Natural killer cell (primary cell): ENCODE measurements at regions not wholly inside any gene's neighbourhood (a gene's known extent, or its start where the extent isn't known, plus 50 kb on each side); places are given as distances from the start of the nearest gene placed in this dataset.

Source experiments
- ATAC-seq, 3 donors: fragments of 150-1000 bp in 2 of 3; fragments of 200-7000 bp in 1 of 3; cut with Tn5 transposase; 1 replicate in 1 of 3; 2 replicates in 2 of 3; pipeline ENCODE4 v1.10.0; 2021; ENCODE audit warnings: mild to moderate bottlenecking in 2 of 3, moderate library complexity in 2 of 3
- DNase-seq, 2 donors: peaks; one replicate each; pipeline versions ENCODE4 v3.0.0 to v3.0.0-alpha.2; 2013 to 2021; ENCODE audit warnings: mixed read lengths in 1 of 2
- H3K27ac ChIP-seq: one replicate; pipeline ENCODE4 v1.5.1; 2013; ENCODE audit warnings: mild to moderate bottlenecking, low read length
- H3K27me3 ChIP-seq: one replicate; pipeline ENCODE4 v1.6.1; 2013; ENCODE audit warnings: low read length; ENCODE audit not compliant: control insufficient read depth, insufficient read depth
- H3K36me3 ChIP-seq: one replicate; pipeline ENCODE4 v1.6.1; 2013; ENCODE audit warnings: low read length; ENCODE audit not compliant: control insufficient read depth, insufficient read depth
- H3K4me1 ChIP-seq: one replicate; pipeline ENCODE4 v1.6.1; 2013; ENCODE audit warnings: low read length; ENCODE audit not compliant: control insufficient read depth, insufficient read depth
- H3K4me3 ChIP-seq: one replicate; pipeline ENCODE4 v1.5.1; 2013; ENCODE audit warnings: low read length
- H3K9me3 ChIP-seq: one replicate; pipeline ENCODE4 v1.6.1; 2013; ENCODE audit warnings: low read length; ENCODE audit not compliant: control insufficient read depth, insufficient read depth
- H3K27ac Mint-ChIP-seq, 2 donors: one replicate each; pipeline ENCODE4 v1.8.0; 2022; ENCODE audit warnings: mild to moderate bottlenecking in 2 of 2, mixed read lengths in 2 of 2, moderate library complexity in 1 of 2
- H3K27me3 Mint-ChIP-seq, 2 donors: one replicate each; pipeline ENCODE4 v1.8.0; 2022; ENCODE audit warnings: low read depth in 2 of 2, mixed read lengths in 2 of 2
- H3K36me3 Mint-ChIP-seq: one replicate; pipeline ENCODE4 v1.8.0; 2022; ENCODE audit warnings: mixed read lengths
- H3K4me1 Mint-ChIP-seq, 2 donors: one replicate each; pipeline ENCODE4 v1.8.0; 2022; ENCODE audit warnings: mixed read lengths in 2 of 2
- H3K4me3 Mint-ChIP-seq: one replicate; pipeline ENCODE4 v1.8.0; 2022; ENCODE audit warnings: mild to moderate bottlenecking, moderate library complexity, mixed read lengths
- H3K9me3 Mint-ChIP-seq, 2 donors: one replicate each; pipeline ENCODE4 v1.8.0; 2022; ENCODE audit warnings: mixed read lengths in 2 of 2
- CTCF ChIP-seq: fragments of 200-600 bp; IDR thresholded peaks from one replicate; pipeline ENCODE4 v1.8.0; 2022; ENCODE audit warnings: antibody characterized with exemption
- WGBS: methylation state at CpG from one replicate; pipeline ENCODE4 v1.1.7; 2013; ENCODE audit warnings: missing lambda C conversion rate; ENCODE audit not compliant: insufficient coverage; 5-methylcytosine and 5-hydroxymethylcytosine counted together
- intact Hi-C: fragments of 100-400 bp; cut with micrococcal nuclease; formaldehyde crosslinking; loops from one replicate; pipeline ENCODE4 v1.14.2; 2022

DNA sequence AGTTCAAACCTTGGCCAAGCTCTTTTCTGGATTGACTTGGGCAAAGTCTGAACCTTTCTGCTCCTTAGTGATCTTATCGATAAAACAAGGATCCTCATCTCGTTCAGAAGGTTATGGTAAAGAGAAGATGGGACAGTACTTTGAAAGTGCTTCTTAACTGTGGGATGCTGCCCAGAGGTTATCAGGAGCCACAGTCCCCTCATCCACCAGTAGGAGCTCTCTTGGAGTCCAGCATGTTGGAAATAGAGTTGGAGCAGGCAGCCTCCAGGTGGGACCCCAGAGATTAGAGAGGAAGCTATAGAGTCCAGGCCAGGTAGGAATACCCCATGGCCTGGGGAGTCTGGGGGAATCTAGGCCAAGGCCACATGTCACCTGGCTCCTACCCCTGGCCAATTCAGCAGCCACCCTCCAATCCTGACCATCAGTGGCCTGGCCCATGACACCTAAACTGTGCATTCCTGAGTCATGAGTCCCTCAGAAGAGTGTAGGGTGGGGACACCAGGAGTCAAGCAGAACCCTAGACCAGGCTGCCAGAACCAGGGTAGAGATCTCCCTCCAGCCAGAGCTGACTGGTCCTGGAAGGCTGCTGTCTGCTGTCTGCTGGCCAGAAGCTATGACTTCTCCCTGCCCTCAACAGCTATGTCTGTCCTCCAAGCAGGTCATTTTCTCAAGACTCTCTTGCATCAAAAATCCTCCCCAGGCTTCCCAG is 144.3 kb downstream of the AIPL1 start:
- ATAC-seq (no peak), DNase-seq (no peak)
- intact Hi-C loops = no loop called here
- no peak overlapping the region for H3K4me3 ChIP-seq
- H3K27ac ChIP-seq = no peak overlapping the region
- H3K9me3 Mint-ChIP-seq = no peaks in the 10 kb centered on the region
- H3K4me1 ChIP-seq = no peaks in the 10 kb centered on the region
- H3K4me3 Mint-ChIP-seq = no peak overlapping the region
- H3K9me3 ChIP-seq = no peaks in the 10 kb centered on the region
- no peak overlapping the region for H3K27ac Mint-ChIP-seq
- no peaks in the 10 kb centered on the region for H3K4me1 Mint-ChIP-seq
- H3K27me3 ChIP-seq = no peaks in the 10 kb centered on the region
- 88% methylated on average over 2 of the region's 2 CpGs for WGBS
- H3K36me3 ChIP-seq = no peaks in the 10 kb centered on the region
- H3K27me3 Mint-ChIP-seq = peaks cover 0 to 29% of the 10 kb centered on the region in 2 donors
- TF ChIP-seq CTCF = no peak
- no peaks in the 10 kb centered on the region for H3K36me3 Mint-ChIP-seq

DNA sequence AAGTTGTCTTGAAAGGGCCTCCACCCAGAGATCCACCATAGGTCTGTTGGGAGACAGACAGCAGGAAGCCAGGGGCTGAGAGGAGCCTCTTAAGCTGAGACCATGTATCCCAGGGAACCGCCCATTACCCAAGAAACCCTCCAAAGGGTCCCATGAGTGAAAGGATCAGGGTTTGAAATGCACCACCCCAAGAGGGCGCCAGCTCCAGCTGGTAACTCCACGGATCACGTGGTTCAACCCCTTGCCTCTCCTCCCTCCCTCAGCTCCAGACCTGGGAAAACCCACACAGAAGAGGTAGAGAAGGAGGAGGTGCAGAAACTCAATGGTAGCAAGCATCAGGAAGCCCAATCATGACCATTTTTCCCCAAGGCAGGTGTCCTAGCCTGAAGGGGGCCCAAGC is 148.7 kb downstream of the AIPL1 start:
- Mint-ChIP-seq H3K4me1 (no peaks in the 10 kb centered on the region), H3K36me3 (no peaks in the 10 kb centered on the region), H3K27ac (no peak overlapping the region), H3K4me3 (no peak overlapping the region), H3K9me3 (no peaks in the 10 kb centered on the region), H3K27me3 (no peaks in the 10 kb centered on the region)
- H3K4me1 ChIP-seq = no peaks in the 10 kb centered on the region
- H3K36me3 ChIP-seq = no peaks in the 10 kb centered on the region
- H3K27me3 ChIP-seq = no peaks in the 10 kb centered on the region
- ATAC-seq (no peak), DNase-seq (no peak)
- no peaks in the 10 kb centered on the region for H3K9me3 ChIP-seq
- no peak for TF ChIP-seq CTCF
- intact Hi-C loops = no loop called here
- 87% methylated on average over 2 of the region's 4 CpGs for WGBS
- no peak overlapping the region for H3K4me3 ChIP-seq
- no peak overlapping the region for H3K27ac ChIP-seq

DNA sequence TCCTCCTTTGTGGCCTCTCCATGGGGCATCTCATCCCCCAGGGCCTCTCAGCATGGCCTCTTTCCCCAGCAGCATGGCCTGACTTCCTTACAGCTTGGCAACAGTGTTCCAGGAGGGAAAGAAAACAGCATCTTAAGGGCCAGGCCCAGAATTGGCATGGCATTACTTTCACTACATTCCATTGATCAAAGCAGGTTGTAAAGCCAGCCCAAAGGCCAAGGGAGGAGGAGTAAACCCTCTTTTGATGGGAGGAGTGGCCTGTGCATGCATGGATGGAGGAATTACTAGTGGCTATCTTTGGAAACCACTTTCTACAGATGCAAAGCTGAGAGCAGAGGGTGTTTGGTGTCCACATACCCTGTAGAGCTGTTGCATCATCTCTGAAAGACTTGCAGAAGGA is 149.4 kb downstream of the AIPL1 start:
- H3K27me3 ChIP-seq = no peaks in the 10 kb centered on the region
- intact Hi-C loops = no loop called here
- no peaks in the 10 kb centered on the region for H3K9me3 ChIP-seq
- no peak overlapping the region for H3K27ac ChIP-seq
- no peak for TF ChIP-seq CTCF
- Mint-ChIP-seq H3K36me3 (no peaks in the 10 kb centered on the region), H3K27me3 (peaks cover 0 to 6% of the 10 kb centered on the region in 2 donors), H3K27ac (no peak overlapping the region), H3K4me3 (no peak overlapping the region), H3K9me3 (no peaks in the 10 kb centered on the region), H3K4me1 (no peaks in the 10 kb centered on the region)
- H3K4me3 ChIP-seq = no peak overlapping the region
- H3K4me1 ChIP-seq = no peaks in the 10 kb centered on the region
- DNase-seq (no peak), ATAC-seq (no peak)
- no peaks in the 10 kb centered on the region for H3K36me3 ChIP-seq

GRCh38 chr17:6279659-6280058 is 155.3 kb downstream of the AIPL1 start:
- H3K27me3 ChIP-seq = no peaks in the 10 kb centered on the region
- H3K27ac ChIP-seq = no peak overlapping the region
- H3K36me3 ChIP-seq = no peaks in the 10 kb centered on the region
- 53% methylated on average over 7 of the region's 7 CpGs for WGBS
- Mint-ChIP-seq H3K27ac (no peak overlapping the region), H3K4me1 (no peaks in the 10 kb centered on the region), H3K36me3 (no peaks in the 10 kb centered on the region), H3K9me3 (no peaks in the 10 kb centered on the region), H3K27me3 (peaks cover 5 to 12% of the 10 kb centered on the region in 2 donors), H3K4me3 (no peak overlapping the region)
- intact Hi-C loops = no loop called here
- no peak overlapping the region for H3K4me3 ChIP-seq
- TF ChIP-seq CTCF = no peak
- ATAC-seq = no peak
- H3K4me1 ChIP-seq = no peaks in the 10 kb centered on the region
- no peaks in the 10 kb centered on the region for H3K9me3 ChIP-seq
- no peak for DNase-seq
